Loucy (cell line): ENCODE measurements at regions not wholly inside any gene's neighbourhood (a gene's known extent, or its start where the extent isn't known, plus 50 kb on each side); places are given as distances from the start of the nearest gene placed in this dataset.

Experiments
- H2AFZ ChIP-seq: fragments of 200-600 bp; sonication (generic); 2 replicates; pipeline ENCODE4 v1.6.0; 2016; ENCODE audit warnings: antibody characterized with exemption, mild to moderate bottlenecking, low read length, moderate library complexity
- H3F3A ChIP-seq: fragments of 200-600 bp; 2 replicates; pipeline ENCODE4 v1.6.0; 2016; ENCODE audit warnings: antibody characterized with exemption, low read depth, mild to moderate bottlenecking
- H3K27me3 ChIP-seq: fragments of 200-600 bp; sonication (generic); 2 replicates; pipeline ENCODE4 v1.6.1; 2014; ENCODE audit warnings: low read length, mild to moderate bottlenecking; ENCODE audit not compliant: insufficient read depth, poor library complexity, severe bottlenecking
- H3K36me3 ChIP-seq: fragments of 200-600 bp; sonication (generic); 2 replicates; pipeline ENCODE4 v1.6.1; 2016; ENCODE audit warnings: low read length; ENCODE audit not compliant: insufficient read depth
- H3K4me1 ChIP-seq: fragments of 200-600 bp; sonication (generic); 2 replicates; pipeline ENCODE4 v1.5.1; 2014; ENCODE audit warnings: low read length, mild to moderate bottlenecking; ENCODE audit not compliant: insufficient read depth, poor library complexity, severe bottlenecking
- H3K4me2 ChIP-seq: fragments of 200-600 bp; sonication (generic); 2 replicates; pipeline ENCODE4 v1.6.0; 2014; ENCODE audit warnings: antibody characterized with exemption, low read length, low read depth, mild to moderate bottlenecking; ENCODE audit not compliant: poor library complexity, severe bottlenecking
- H3K4me3 ChIP-seq: fragments of 200-600 bp; sonication (generic); 2 replicates; pipeline ENCODE4 v1.5.1; 2014; ENCODE audit warnings: low read length, mild to moderate bottlenecking, mixed read lengths; ENCODE audit not compliant: poor library complexity, severe bottlenecking
- H3K79me2 ChIP-seq: fragments of 200-600 bp; sonication (generic); 2 replicates; pipeline ENCODE4 v1.6.1; 2014; ENCODE audit warnings: low read length; ENCODE audit not compliant: insufficient read depth
- H3K9ac ChIP-seq: fragments of 200-600 bp; sonication (generic); 2 replicates; pipeline ENCODE4 v1.6.0; 2014; ENCODE audit warnings: mild to moderate bottlenecking, low read depth, low read length, moderate library complexity; ENCODE audit not compliant: poor library complexity, severe bottlenecking
- H3K9me2 ChIP-seq: fragments of 200-600 bp; sonication (generic); replicated peaks from 2 replicates; pipeline ENCODE4 v1.6.1; 2016; ENCODE audit warnings: low read depth, low read length, mixed read lengths
- H3K9me3 ChIP-seq: fragments of 200-600 bp; sonication (generic); 2 replicates; pipeline ENCODE4 v1.6.1; 2014; ENCODE audit warnings: mild to moderate bottlenecking, antibody characterized with exemption, low read length, low read depth; ENCODE audit not compliant: insufficient read depth
- H4K20me1 ChIP-seq: fragments of 200-600 bp; sonication (generic); 2 replicates; pipeline ENCODE4 v1.6.0; 2014; ENCODE audit warnings: antibody characterized with exemption, low read length, mild to moderate bottlenecking; ENCODE audit not compliant: insufficient read depth, poor library complexity, severe bottlenecking
- EZH2phosphoT487 ChIP-seq: fragments of 200-600 bp; IDR thresholded peaks from 2 replicates; pipeline ENCODE4 v1.6.1; 2018; ENCODE audit warnings: antibody characterized with exemption, mild to moderate bottlenecking, moderate library complexity, borderline replicate concordance
- TF ChIP-seq, protein P1 (sequence below): fragments of 200-600 bp; sonication (generic); conservative IDR thresholded peaks from 2 replicates; pipeline ENCODE4 v1.5.1; 2014; ENCODE audit warnings: mild to moderate bottlenecking, antibody characterized with exemption, low read length

DNA sequence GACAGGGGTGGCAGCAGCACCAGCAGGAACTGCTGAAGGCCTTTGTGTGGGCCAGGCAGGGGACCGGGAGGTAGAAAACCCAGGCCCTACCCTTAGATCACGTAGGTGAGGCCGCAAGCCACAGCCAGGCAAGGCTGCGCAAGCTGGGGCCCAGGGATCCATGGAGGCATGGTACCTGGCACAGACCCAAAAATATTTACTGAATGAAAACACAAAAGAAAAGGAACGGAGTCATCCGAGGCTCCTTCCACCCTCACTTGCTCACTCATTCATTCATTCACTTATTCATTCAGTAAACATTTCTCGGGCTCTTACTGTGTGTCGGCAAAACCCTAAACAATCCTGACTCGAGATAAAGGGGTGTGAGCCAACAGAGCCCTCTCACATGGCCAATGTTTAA lies 102.3 kb downstream of the BCOR start:
- Histone ChIP-seq H3K9me2 (no peaks in the 10 kb centered on the region), H3F3A (no peaks in the 10 kb centered on the region), H3K79me2 (no peaks in the 10 kb centered on the region), H3K27me3 (no peaks in the 10 kb centered on the region), H3K9ac (no peak overlapping the region), H3K9me3 (no peaks in the 10 kb centered on the region), H3K4me2 (no peak overlapping the region), H3K4me1 (no peaks in the 10 kb centered on the region), H3K4me3 (no peak overlapping the region), H2AFZ (no peak overlapping the region), H3K36me3 (no peaks in the 10 kb centered on the region), H4K20me1 (no peaks in the 10 kb centered on the region)
- TF ChIP-seq EZH2phosphoT487 = no peak

DNA sequence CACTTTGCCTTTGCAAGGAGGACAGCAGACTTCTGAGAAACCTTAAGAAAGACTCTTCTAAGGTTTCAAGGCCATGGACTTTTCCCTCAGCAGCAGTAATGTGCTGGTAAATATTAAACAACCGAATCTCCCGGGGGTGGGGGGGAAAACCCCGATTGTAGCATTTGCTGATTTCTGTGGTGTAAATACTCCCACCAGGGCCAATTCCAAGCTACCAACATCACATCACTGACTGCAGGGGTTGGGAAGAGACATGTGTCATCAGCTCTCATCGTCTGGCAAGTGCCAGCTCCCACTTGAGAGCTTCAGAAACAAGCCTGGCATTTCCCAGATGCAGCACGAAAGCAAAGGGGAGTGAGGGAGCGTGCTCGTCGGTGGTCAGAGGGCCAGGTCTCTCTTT lies 101.2 kb downstream of the BCOR start:
- TF ChIP-seq, protein P1, sequence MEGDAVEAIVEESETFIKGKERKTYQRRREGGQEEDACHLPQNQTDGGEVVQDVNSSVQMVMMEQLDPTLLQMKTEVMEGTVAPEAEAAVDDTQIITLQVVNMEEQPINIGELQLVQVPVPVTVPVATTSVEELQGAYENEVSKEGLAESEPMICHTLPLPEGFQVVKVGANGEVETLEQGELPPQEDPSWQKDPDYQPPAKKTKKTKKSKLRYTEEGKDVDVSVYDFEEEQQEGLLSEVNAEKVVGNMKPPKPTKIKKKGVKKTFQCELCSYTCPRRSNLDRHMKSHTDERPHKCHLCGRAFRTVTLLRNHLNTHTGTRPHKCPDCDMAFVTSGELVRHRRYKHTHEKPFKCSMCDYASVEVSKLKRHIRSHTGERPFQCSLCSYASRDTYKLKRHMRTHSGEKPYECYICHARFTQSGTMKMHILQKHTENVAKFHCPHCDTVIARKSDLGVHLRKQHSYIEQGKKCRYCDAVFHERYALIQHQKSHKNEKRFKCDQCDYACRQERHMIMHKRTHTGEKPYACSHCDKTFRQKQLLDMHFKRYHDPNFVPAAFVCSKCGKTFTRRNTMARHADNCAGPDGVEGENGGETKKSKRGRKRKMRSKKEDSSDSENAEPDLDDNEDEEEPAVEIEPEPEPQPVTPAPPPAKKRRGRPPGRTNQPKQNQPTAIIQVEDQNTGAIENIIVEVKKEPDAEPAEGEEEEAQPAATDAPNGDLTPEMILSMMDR = no peak
- TF ChIP-seq EZH2phosphoT487 = no peak
- Histone ChIP-seq H3K36me3 (no peaks in the 10 kb centered on the region), H3K4me3 (no peak overlapping the region), H3K9ac (no peak overlapping the region), H2AFZ (no peak overlapping the region), H4K20me1 (no peaks in the 10 kb centered on the region), H3K9me2 (no peaks in the 10 kb centered on the region), H3K9me3 (no peaks in the 10 kb centered on the region), H3K79me2 (peaks cover 2% of the 10 kb centered on the region; the same call in 1 of the 2 replicates), H3F3A (no peaks in the 10 kb centered on the region), H3K4me2 (no peak overlapping the region), H3K4me1 (peaks cover 3% of the 10 kb centered on the region), H3K27me3 (no peaks in the 10 kb centered on the region)

DNA sequence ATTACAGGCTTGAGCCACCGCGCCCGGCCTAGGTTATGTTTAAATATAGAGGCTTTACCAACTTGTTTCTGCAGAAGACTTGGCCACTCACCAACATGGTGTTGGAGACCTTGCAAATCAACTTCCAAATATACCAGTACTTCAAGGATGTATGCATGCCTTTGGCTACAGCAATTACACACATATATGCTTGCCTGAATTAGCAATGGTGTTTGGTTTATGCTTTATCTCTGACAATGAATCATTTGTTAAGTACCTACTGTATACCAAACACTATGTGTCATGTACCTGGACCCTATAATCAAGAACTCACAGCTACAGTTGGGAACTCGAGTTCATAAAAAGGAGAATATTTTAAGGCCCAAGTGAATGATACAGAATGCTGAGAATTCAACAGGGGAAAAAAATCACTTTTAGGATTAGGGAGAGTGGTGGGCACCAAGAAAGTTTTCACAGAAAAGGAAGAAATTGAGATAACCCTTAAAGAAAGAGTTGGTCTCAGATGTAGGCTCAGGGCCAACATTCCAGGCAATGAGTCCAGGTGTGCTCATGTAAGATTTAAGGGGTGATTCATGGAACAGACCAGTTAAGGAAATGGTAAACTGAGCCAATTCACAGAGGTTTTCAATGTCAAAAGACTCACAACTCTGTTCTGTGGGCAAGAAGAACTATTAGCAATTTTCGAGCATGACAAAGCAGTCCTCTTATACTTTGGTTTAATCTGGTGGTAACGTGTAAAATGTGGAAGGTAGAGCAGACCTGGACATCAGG lies 98.9 kb downstream of the BCOR start:
- H3K4me1 ChIP-seq = peaks cover 16% of the 10 kb centered on the region
- no peak overlapping the region for H3K9ac ChIP-seq

More for the DNA sequence above, 98.9 kb downstream of the BCOR start:
- Histone ChIP-seq H3K36me3 (no peaks in the 10 kb centered on the region), H3K4me2 (no peak overlapping the region), H4K20me1 (peaks cover 4% of the 10 kb centered on the region), H3K79me2 (peaks cover 21% of the 10 kb centered on the region; the same call in 1 of the 2 replicates), H3K4me3 (no peak overlapping the region), H3F3A (no peaks in the 10 kb centered on the region), H3K9me2 (no peaks in the 10 kb centered on the region), H3K9me3 (no peaks in the 10 kb centered on the region), H2AFZ (no peak overlapping the region), H3K27me3 (no peaks in the 10 kb centered on the region)
- no peak for TF ChIP-seq EZH2phosphoT487
- TF ChIP-seq, protein P1 = no peak
